Thyroid gland (tissue), 4 donors: ENCODE measurements at regions not wholly inside any gene's neighbourhood (a gene's known extent, or its start where the extent isn't known, plus 50 kb on each side); places are given as distances from the start of the nearest gene placed in this dataset.

ENCODE experiments used
- POLR2A ChIP-seq, 2 donors: fragments of 450-650 bp; IDR thresholded peaks; one replicate each; pipeline ENCODE4 v1.6.1; 2017; ENCODE audit warnings: antibody characterized with exemption in 2 of 2, mild to moderate bottlenecking in 2 of 2, moderate library complexity in 1 of 2
- TF ChIP-seq, protein P1 (sequence below), 6 experiments: fragments of 200-600 bp in 3 of 6; fragments of 450-650 bp in 3 of 6; sonication (generic) in 3 of 6; IDR thresholded peaks; one replicate each; pipeline ENCODE4 v1.5.1; 2016 to 2019; ENCODE audit warnings: antibody characterized with exemption in 6 of 6, mild to moderate bottlenecking in 2 of 6, inconsistent platforms in 1 of 6, moderate library complexity in 1 of 6

DNA sequence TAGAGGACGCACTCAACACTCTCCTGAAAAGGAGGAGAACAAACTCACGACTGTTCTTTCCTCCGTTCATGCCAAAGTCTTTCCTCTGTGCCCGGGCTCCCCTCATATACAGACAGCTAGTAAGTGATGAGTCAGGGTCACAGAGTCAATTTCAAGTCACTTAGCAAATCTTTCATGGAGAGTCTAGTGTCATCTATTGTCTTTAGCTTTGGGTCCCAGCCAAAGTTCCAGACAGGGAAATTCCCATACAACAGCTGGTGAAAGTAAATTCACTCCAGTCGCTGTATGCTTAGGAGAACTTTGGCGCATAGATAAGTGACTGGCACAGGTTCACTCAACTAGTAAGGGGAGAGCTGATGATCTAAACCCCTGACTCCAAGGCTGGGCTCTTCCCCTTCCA is 226.5 kb downstream of the MID1 start:
- TF ChIP-seq, protein P1, sequence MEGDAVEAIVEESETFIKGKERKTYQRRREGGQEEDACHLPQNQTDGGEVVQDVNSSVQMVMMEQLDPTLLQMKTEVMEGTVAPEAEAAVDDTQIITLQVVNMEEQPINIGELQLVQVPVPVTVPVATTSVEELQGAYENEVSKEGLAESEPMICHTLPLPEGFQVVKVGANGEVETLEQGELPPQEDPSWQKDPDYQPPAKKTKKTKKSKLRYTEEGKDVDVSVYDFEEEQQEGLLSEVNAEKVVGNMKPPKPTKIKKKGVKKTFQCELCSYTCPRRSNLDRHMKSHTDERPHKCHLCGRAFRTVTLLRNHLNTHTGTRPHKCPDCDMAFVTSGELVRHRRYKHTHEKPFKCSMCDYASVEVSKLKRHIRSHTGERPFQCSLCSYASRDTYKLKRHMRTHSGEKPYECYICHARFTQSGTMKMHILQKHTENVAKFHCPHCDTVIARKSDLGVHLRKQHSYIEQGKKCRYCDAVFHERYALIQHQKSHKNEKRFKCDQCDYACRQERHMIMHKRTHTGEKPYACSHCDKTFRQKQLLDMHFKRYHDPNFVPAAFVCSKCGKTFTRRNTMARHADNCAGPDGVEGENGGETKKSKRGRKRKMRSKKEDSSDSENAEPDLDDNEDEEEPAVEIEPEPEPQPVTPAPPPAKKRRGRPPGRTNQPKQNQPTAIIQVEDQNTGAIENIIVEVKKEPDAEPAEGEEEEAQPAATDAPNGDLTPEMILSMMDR (IDR thresholded peaks at IDR 0.05): no peak
- no peak for TF ChIP-seq POLR2A (IDR thresholded peaks at IDR 0.05)
